H1 (cell line): ENCODE measurements at regions not wholly inside any gene's neighbourhood (a gene's known extent, or its start where the extent isn't known, plus 50 kb on each side); places are given as distances from the start of the nearest gene placed in this dataset.

Experiments
- CEBPB ChIP-seq: IDR thresholded peaks from 2 replicates; pipeline ENCODE4 v1.6.1; 2012; ENCODE audit warnings: low read depth, low read length
- CHD7 ChIP-seq: fragments of 300-600 bp; sonication (generic); IDR thresholded peaks from 2 replicates; pipeline ENCODE4 v1.7.1; 2012; ENCODE audit warnings: low read length, moderate library complexity, mild to moderate bottlenecking, inconsistent platforms; ENCODE audit not compliant: insufficient replicate concordance
- EGR1 ChIP-seq: IDR thresholded peaks from 2 replicates; pipeline ENCODE4 v1.6.1; 2011; ENCODE audit warnings: low read depth, low read length, borderline replicate concordance
- EP300 ChIP-seq, 2 experiments: IDR thresholded peaks; 1 replicate in 1 of 2; 2 replicates in 1 of 2; pipeline ENCODE4 v1.6.1; 2011 to 2012; ENCODE audit warnings: low read depth in 2 of 2, low read length in 2 of 2, mild to moderate bottlenecking in 2 of 2, borderline replicate concordance in 1 of 2, inconsistent platforms in 1 of 2, moderate library complexity in 1 of 2
- FOSL1 ChIP-seq: IDR thresholded peaks from 2 replicates; pipeline ENCODE4 v1.6.1; 2011; ENCODE audit warnings: mild to moderate bottlenecking, low read depth, low read length, moderate library complexity; ENCODE audit not compliant: insufficient read depth
- JUND ChIP-seq: IDR thresholded peaks from 2 replicates; pipeline ENCODE4 v1.6.1; 2011; ENCODE audit warnings: mild to moderate bottlenecking, improper control_type of control experiment, low read length
- KDM4A ChIP-seq: IDR thresholded peaks from one replicate; pipeline ENCODE4 v1.7.1; 2012; ENCODE audit warnings: low read depth, mild to moderate bottlenecking, moderate library complexity, low read length, inconsistent platforms; ENCODE audit not compliant: severe bottlenecking
- KDM5A ChIP-seq: fragments of 200-600 bp; IDR thresholded peaks from 2 replicates; pipeline ENCODE4 v1.7.1; 2012; ENCODE audit warnings: mild to moderate bottlenecking, low read length, inconsistent platforms, mixed read lengths
- NANOG ChIP-seq: IDR thresholded peaks from 2 replicates; pipeline ENCODE4 v1.6.1; 2011; ENCODE audit warnings: low read length, low read depth, mild to moderate bottlenecking, inconsistent platforms; ENCODE audit not compliant: insufficient read depth, poor library complexity, severe bottlenecking
- SAP30 ChIP-seq: fragments of 300-600 bp; sonication (generic); IDR thresholded peaks from 2 replicates; pipeline ENCODE4 v1.7.1; 2012; ENCODE audit warnings: low read length, moderate library complexity, mild to moderate bottlenecking, inconsistent platforms; ENCODE audit not compliant: insufficient read depth, insufficient replicate concordance
- SP1 ChIP-seq: IDR thresholded peaks from 2 replicates; pipeline ENCODE4 v1.6.1; 2011; ENCODE audit warnings: low read depth, low read length
- SP4 ChIP-seq: IDR thresholded peaks from 2 replicates; pipeline ENCODE4 v1.6.1; 2012; ENCODE audit warnings: low read length, inconsistent platforms
- SUZ12 ChIP-seq: fragments of 200-600 bp; sonication (generic); IDR thresholded peaks from 2 replicates; pipeline ENCODE4 v1.6.1; 2012; ENCODE audit warnings: mild to moderate bottlenecking, inconsistent platforms, low read length, moderate library complexity, mixed read lengths

- TF ChIP-seq CHD7 (no peak), EP300 (IDR thresholded peaks at IDR 0.05; ENCODE audit: borderline replicate concordance in 1 of 2, low read depth in 2 of 2, low read length in 2 of 2) (no peak), SAP30 (no peak), NANOG (no peak), SUZ12 (no peak), KDM5A (no peak), SP1 (no peak), EGR1 (no peak), JUND (no peak), FOSL1 (no peak), SP4 (no peak), KDM4A (no peak), CEBPB (no peak)
These were observed 200.3 kb upstream of the SLC8A1 start (continued) for GRCh38 chr2:40652155-40652554.
